ENCODE measurements at regions not wholly inside any gene's neighbourhood (a gene's known extent, or its start where the extent isn't known, plus 50 kb on each side); places are given as distances from the start of the nearest gene placed in this dataset.

- TF ChIP-seq CTCF (IDR thresholded peaks at IDR 0.05) (no peak), POLR2A (IDR thresholded peaks at IDR 0.05) (no peak), EP300 (IDR thresholded peaks at IDR 0.05) (no peak)
Observed at GRCh38 chr2:220347626-220348025, 720.2 kb downstream of the SLC4A3 start.
